ENCODE measurements at regions not wholly inside any gene's neighbourhood (a gene's known extent, or its start where the extent isn't known, plus 50 kb on each side); places are given as distances from the start of the nearest gene placed in this dataset.

GRCh38 chr3:95246413-95246812, 1183.6 kb downstream of the NSUN3 start:
- DNase-seq, result no peak
- no peaks in the 10 kb centered on the region for H3K4me1 ChIP-seq (ENCODE audit: insufficient read depth, low read length)
- no peak overlapping the region for H2AFZ ChIP-seq (ENCODE audit: low read depth, low read length)
- no peak overlapping the region for H3K4me3 ChIP-seq (ENCODE audit: low read depth in 1 of 2, low read length in 2 of 2)
- no peak overlapping the region for H3K9ac ChIP-seq (ENCODE audit: low read depth, low read length)
- no peak overlapping the region for H3K27ac ChIP-seq (ENCODE audit: low read length)
- no peaks in the 10 kb centered on the region for H3K36me3 ChIP-seq (ENCODE audit: insufficient read depth, low read length)
- no peak for ATAC-seq (ENCODE audit: insufficient read depth, low read depth)
- TF ChIP-seq EZH2 (IDR thresholded peaks at IDR 0.05; ENCODE audit: borderline replicate concordance, low read depth, low read length, severe bottlenecking) (no peak), CTCF (IDR thresholded peaks at IDR 0.05; ENCODE audit: borderline replicate concordance, extremely low read depth, low read length, poor library complexity, severe bottlenecking) (no peak)
- no peaks in the 10 kb centered on the region for H3K79me2 ChIP-seq (ENCODE audit: insufficient read depth, low read length)
- no peaks in the 10 kb centered on the region for H4K20me1 ChIP-seq (ENCODE audit: insufficient read depth, low read length)
- no peak overlapping the region for H3K4me2 ChIP-seq (ENCODE audit: insufficient read depth, low read length)
- no peaks in the 10 kb centered on the region for H3K27me3 ChIP-seq (ENCODE audit: insufficient read depth, low read length, poor library complexity)
- H3K9me3 ChIP-seq (ENCODE audit: insufficient read depth, low read length, severe bottlenecking), result no peaks in the 10 kb centered on the region

DNA sequence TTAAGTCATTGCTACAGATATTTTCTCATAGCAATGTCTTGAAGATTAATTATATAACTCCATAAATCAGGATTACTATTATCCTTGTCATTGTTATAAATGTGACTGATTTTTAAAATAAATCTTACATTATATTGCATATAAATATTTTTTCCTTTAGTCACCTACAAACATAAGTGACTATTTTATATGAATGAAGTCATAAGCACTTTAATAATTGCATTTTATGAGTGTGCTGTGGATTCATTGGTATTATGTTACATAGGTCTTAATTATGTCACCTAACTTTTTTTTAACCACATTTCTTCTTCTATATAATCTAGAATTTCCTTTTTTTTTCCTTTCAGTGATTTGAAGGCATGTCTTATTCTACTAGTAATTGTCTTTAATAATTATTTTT, 1191.2 kb downstream of the NSUN3 start:
- no peak for ATAC-seq (ENCODE audit: insufficient read depth, low read depth)
- no peak overlapping the region for H3K27ac ChIP-seq (ENCODE audit: low read length)

DNA sequence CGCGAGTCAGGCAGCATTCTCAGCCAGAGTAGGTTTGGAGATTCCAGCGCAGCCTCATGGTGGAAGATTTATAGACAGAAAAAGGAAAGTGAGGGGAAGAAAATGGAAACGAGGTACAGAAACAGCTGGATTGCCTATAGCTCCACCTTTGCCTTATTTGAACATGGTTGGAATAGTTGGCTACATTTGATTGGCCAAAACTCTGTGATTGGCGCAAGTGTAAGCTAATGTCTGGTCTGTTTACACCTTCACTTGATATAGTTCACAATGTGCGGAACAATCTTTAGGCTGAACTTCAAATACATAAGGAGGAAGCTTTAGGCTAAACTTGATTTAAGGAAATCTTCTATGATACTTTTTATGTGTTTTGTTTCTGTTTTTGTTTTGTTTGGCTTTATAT, 1191.9 kb downstream of the NSUN3 start:
- Histone ChIP-seq H3K4me3 (ENCODE audit: low read depth in 1 of 2, low read length in 2 of 2) (no peak overlapping the region), H3K27ac (ENCODE audit: low read length) (no peak overlapping the region), H2AFZ (ENCODE audit: low read depth, low read length) (no peak overlapping the region), H3K4me2 (ENCODE audit: insufficient read depth, low read length) (no peak overlapping the region), H3K36me3 (ENCODE audit: insufficient read depth, low read length) (no peaks in the 10 kb centered on the region), H3K4me1 (ENCODE audit: insufficient read depth, low read length) (no peaks in the 10 kb centered on the region), H3K9me3 (ENCODE audit: insufficient read depth, low read length, severe bottlenecking) (no peaks in the 10 kb centered on the region), H3K79me2 (ENCODE audit: insufficient read depth, low read length) (no peaks in the 10 kb centered on the region), H3K27me3 (ENCODE audit: insufficient read depth, low read length, poor library complexity) (no peaks in the 10 kb centered on the region), H3K9ac (ENCODE audit: low read depth, low read length) (no peak overlapping the region), H4K20me1 (ENCODE audit: insufficient read depth, low read length) (no peaks in the 10 kb centered on the region)
- DNase-seq (no peak), ATAC-seq (ENCODE audit: insufficient read depth, low read depth) (no peak)
- TF ChIP-seq CTCF (IDR thresholded peaks at IDR 0.05; ENCODE audit: borderline replicate concordance, extremely low read depth, low read length, poor library complexity, severe bottlenecking), result no peak
- TF ChIP-seq EZH2 (IDR thresholded peaks at IDR 0.05; ENCODE audit: borderline replicate concordance, low read depth, low read length, severe bottlenecking), result no peak

More for the DNA sequence above, 1191.2 kb downstream of the NSUN3 start:
- no peaks in the 10 kb centered on the region for H4K20me1 ChIP-seq (ENCODE audit: insufficient read depth, low read length)
- no peaks in the 10 kb centered on the region for H3K27me3 ChIP-seq (ENCODE audit: insufficient read depth, low read length, poor library complexity)
- no peak for TF ChIP-seq CTCF (IDR thresholded peaks at IDR 0.05; ENCODE audit: borderline replicate concordance, extremely low read depth, low read length, poor library complexity, severe bottlenecking)
- no peak for TF ChIP-seq EZH2 (IDR thresholded peaks at IDR 0.05; ENCODE audit: borderline replicate concordance, low read depth, low read length, severe bottlenecking)
- H3K9me3 ChIP-seq (ENCODE audit: insufficient read depth, low read length, severe bottlenecking), result no peaks in the 10 kb centered on the region
- H3K4me3 ChIP-seq (ENCODE audit: low read depth in 1 of 2, low read length in 2 of 2), result no peak overlapping the region
- H3K36me3 ChIP-seq (ENCODE audit: insufficient read depth, low read length), result no peaks in the 10 kb centered on the region
- H3K79me2 ChIP-seq (ENCODE audit: insufficient read depth, low read length), result no peaks in the 10 kb centered on the region
- no peak for DNase-seq
- no peak overlapping the region for H3K9ac ChIP-seq (ENCODE audit: low read depth, low read length)
- no peaks in the 10 kb centered on the region for H3K4me1 ChIP-seq (ENCODE audit: insufficient read depth, low read length)
- H3K4me2 ChIP-seq (ENCODE audit: insufficient read depth, low read length), result no peak overlapping the region
- no peak overlapping the region for H2AFZ ChIP-seq (ENCODE audit: low read depth, low read length)

DNA sequence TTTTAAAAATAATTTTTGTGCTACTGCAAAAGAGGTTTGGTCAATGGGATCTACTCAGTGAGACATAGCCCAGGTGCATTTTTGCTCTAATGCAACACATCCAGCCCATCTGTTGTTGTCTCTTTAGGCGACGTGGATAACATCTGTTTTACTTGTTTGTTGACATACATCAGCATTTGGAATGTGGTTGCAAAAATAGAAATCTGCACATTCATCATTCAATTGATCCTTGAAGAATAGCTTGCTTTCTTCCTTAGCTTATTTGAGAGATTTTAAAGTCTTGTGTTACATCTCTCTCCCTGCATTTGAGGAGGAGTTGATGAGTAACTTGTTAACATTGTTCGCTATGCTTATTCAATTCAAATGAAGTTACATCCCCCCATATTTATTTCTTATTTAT, 1202.3 kb downstream of the NSUN3 start:
- H3K36me3 ChIP-seq (ENCODE audit: insufficient read depth, low read length), result no peaks in the 10 kb centered on the region
- H3K79me2 ChIP-seq (ENCODE audit: insufficient read depth, low read length), result no peaks in the 10 kb centered on the region
- no peaks in the 10 kb centered on the region for H4K20me1 ChIP-seq (ENCODE audit: insufficient read depth, low read length)
- no peak overlapping the region for H3K27ac ChIP-seq (ENCODE audit: low read length)
- no peak overlapping the region for H3K9ac ChIP-seq (ENCODE audit: low read depth, low read length)
- H3K27me3 ChIP-seq (ENCODE audit: insufficient read depth, low read length, poor library complexity), result no peaks in the 10 kb centered on the region
- DNase-seq, result no peak
- no peaks in the 10 kb centered on the region for H3K4me1 ChIP-seq (ENCODE audit: insufficient read depth, low read length)
- H3K9me3 ChIP-seq (ENCODE audit: insufficient read depth, low read length, severe bottlenecking), result no peaks in the 10 kb centered on the region
- no peak overlapping the region for H2AFZ ChIP-seq (ENCODE audit: low read depth, low read length)
- no peak for ATAC-seq (ENCODE audit: insufficient read depth, low read depth)
- no peak overlapping the region for H3K4me2 ChIP-seq (ENCODE audit: insufficient read depth, low read length)
- TF ChIP-seq EZH2 (IDR thresholded peaks at IDR 0.05; ENCODE audit: borderline replicate concordance, low read depth, low read length, severe bottlenecking), result no peak
- TF ChIP-seq CTCF (IDR thresholded peaks at IDR 0.05; ENCODE audit: borderline replicate concordance, extremely low read depth, low read length, poor library complexity, severe bottlenecking), result no peak
- no peak overlapping the region for H3K4me3 ChIP-seq (ENCODE audit: low read depth in 1 of 2, low read length in 2 of 2)

Measured in DND-41 (cell line).